HG03103 (cell line): ENCODE measurements at regions not wholly inside any gene's neighbourhood (a gene's known extent, or its start where the extent isn't known, plus 50 kb on each side); places are given as distances from the start of the nearest gene placed in this dataset.

Experiments used
- ATAC-seq: cut with Tn5 transposase; IDR thresholded peaks from one replicate; pipeline ENCODE4 v1.9.1; 2021; ENCODE audit warnings: low read depth; ENCODE audit not compliant: unreplicated experiment

DNA sequence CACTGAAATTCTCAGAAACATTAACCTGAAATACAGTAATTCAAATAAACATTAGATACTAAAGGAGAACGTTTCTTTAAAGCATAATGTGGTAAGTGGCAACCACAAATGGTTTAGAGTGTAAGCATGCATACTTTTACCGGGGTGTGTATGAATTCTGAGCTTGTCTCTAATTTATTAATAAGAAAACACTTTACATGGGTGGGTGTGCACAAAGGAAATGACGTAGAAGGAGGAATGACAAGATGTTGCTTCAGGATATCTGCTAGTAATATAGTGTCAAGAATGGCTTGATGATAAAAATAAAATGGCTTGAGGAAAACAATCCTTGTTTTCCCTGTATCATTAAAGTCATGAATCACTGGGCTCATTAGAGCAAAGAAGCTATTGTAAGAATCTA, 92.5 kb downstream of the ARL4A start:
- ATAC-seq, result no peak

DNA sequence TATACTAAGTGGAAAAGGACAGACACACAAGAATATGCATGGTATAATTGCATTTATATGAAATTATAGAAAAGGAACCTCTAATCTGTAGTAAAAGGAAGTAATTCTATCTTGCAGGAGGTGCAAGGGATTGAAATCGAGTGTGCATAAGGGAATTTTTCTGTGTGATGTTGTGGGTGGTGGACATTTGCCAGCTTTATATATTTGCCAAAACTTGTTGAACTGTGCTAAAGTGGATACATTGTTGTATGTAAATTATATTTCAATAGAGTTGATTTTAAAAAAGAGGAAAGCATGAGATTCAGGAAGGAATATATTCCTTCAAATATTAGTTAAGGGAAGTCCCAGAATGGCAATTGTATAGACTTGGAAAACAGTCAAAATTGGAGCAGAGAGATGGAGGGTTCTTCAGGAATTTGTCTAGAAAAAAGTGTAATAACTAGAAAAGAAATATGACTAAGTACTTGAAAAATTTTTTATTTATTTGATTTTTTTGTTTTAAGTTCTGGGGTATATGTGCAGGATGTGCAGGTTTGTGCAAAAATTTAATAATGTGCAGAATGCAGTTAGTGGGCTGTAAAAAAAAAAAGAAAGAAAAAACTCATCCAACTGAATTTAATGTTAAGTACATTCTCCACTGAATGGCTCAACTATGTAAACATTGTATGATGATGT, 96.1 kb downstream of the ARL4A start:
- ATAC-seq, result no peak

DNA sequence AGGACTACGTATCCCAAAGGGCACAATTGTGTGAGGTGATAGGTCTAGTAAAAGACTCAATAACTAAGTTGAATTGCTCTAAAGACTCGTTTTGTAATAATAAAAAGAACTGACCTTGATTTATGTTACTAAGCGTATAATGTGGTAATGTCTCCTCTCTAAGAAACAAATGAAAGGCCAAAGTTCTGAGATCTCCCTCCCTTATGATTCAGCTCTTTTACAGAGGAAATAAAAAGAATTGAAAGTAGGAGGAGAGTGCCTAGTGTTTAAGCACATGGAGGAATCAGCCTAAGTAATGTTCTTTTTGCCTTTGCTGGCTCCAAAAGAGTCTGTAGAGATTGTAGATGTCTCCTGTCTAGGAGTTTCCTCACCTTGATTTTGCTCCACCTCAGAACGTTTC, 98.0 kb downstream of the ARL4A start:
- ATAC-seq, result no peak

DNA sequence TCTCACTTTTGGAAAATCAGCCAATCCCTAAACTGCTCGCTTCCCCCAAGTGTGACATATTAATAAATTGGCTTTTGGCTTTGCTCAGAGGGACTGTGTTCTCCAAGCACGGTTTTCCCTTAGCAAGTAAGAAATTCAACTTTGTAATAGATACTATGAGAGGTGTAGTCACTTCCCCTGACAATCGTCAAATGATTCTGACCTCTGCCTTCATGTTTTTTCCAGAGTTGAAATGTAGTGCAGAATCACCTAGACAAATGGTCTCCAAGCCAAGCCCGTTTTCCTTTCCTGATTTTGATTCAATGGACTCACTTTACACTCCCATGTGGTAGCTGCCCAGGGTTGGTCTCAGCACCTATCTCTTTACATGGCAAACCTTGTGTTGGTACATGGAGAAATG, 99.1 kb downstream of the ARL4A start:
- ATAC-seq, result no peak

DNA sequence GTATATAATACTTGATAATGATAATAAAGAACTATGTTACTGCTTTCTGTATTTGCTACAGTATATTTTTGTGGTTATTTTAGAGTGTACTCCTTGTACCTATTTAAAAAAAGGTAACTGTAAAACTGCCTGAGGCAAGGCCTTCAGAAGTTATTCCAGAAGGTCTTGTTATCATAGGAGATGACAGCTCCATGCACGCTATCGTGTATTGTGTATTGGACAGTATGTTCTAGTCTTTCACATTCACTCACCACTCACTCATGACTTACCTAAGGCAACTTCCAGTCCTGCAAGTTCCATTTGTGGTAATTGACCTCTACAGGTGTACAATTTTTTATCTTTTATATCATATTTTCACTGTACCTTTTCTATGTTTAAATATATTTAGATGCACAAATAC, 100.7 kb downstream of the ARL4A start:
- ATAC-seq, result no peak

DNA sequence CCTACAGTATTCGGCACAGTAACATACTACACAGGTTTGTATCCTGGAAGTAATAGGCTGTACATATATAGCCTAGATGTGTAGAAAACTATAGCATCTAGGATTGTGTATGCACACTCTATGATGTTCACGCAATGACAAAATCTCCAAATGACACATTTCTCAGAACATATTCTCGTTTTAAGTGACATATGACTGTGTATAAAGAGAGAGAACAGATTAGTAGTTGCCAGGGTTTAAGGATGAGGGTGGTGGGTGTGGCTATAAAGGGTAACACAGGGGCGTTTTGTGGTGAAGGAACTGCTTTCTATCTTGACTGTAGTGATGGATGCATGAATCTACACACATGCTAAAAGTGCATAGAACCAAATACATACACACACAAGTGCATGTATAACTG, 101.2 kb downstream of the ARL4A start:
- no peak for ATAC-seq

DNA sequence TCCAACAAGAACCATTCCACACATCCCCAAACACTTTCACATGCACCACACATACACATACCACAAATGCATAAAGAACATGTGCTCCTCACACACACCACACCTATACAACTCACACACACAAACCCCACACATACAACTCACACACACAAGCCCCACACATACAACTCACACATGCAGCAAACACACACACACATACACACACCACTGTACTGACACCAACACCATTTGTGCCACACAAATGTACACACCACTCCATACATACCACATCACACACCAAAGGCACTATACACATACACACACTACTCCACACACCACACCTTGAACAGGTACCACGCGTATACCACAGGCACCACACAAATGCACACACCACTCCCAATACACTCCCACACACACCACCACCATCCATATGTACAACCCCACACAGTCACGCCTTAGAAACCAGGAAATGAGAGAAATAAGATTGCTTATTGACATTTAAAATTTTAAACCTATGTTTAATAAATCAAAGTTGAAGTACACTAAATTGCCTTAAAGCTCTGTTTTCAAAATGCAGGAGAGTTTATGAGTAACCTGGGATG, 107.4 kb downstream of the ARL4A start:
- no peak for ATAC-seq

DNA sequence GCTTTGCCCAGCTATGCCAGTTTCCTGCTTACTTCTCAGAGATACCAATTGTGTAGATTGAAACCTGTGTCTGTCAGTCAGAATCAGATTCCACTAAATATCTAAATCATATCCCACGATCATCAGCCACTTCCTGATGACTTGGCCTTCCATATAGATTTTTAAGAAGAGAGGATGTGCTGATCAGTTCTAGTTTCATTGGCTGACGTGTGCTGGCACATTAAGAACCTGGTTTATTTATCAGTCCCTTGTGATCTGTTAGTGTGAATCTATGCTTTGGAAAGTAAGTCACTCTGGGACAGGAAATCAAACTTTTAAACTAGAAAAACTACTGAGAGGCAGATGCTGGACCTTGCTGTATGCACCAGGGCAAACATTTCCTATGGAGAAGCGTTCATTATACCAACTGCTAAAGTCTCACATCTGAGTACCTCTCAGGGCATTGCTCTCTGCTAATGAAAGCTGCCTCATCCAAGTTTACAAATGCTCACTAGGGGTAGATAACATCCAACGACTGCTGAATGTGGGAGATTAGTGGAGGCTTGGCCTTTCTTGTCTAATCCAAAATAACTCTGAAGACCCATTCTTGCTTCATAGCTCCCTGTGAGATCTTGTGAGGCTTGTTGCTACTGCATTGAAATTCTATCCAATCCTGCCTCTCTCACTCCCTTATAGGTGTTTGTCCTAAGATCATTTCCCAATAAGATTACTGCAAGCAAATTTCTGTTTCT, 109.1 kb downstream of the ARL4A start:
- no peak for ATAC-seq

DNA sequence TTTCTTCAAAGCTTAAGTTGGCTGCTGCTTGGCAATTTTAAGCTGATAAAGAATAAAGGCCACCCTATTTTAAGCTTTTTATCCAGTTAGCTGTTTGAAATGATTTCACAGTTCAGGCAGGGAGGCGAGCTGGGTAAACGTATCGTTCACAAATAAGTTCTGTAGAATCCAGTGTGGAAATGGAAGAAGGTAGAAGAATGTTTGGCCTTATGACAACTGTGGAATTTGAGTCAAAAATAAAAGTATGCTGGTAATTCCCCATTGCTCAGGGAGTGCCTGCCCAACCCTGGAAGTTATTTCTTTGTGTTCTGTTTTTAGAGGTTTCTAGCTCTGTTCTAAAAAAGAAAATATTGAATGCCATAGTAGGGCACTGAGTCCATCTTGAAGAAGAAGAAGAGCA, 113.1 kb downstream of the ARL4A start:
- no peak for ATAC-seq

DNA sequence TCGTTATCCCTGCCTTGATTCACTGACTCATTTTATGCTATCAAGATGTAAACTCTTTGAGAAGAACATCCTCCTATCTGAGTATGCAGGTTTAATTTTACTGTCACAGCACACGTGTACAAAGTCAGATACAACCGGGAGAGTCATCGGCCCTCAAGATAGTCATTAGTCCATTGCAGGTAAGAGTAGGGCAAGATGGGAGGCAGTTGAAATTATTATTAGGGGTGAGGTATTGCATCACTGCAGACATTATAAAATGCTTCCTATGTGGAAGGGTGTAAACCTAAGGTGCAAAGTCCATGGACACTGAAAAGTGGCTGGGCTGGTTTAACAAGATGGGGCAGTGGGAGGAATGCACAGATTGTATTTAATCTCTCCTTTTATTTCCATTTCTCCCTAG, 113.7 kb downstream of the ARL4A start:
- ATAC-seq, result no peak

DNA sequence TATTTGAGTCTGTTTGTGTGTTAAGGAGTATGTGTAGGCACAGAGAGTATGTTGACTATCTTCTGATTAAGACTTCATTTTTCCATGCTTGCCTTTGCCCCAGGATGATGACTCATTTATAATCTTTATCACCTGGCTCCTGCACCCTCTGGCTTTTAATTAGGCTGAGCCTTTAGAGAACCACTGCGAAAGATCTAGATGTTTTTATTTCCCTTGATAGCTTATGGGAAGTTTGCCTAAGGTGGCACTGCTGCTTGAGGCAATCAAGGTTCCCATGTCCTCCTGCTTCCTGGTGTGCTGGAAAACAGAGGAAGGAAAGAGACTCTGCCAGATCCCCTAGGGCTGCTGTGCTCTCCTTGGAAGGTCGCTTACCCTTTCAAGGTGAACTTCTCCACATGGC, 114.6 kb downstream of the ARL4A start:
- ATAC-seq, result no peak

DNA sequence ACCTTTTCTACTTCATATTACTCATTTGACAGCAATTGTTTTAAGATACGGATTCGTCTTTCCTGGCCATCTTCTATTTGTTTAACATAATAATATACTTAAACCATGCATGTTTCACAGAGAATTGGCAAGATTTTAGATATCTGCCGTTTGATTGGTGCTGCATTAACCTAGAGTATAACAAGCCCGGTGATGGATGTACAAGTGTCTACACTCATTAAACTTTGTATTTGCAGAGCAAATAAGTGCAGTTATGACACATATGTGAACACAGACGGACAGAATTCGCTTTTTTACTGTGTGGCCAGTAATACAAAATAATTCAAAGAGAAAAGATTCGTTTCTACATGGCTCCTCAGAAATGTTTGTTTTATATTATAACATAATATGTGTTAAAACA, 116.1 kb downstream of the ARL4A start:
- ATAC-seq, result no peak

DNA sequence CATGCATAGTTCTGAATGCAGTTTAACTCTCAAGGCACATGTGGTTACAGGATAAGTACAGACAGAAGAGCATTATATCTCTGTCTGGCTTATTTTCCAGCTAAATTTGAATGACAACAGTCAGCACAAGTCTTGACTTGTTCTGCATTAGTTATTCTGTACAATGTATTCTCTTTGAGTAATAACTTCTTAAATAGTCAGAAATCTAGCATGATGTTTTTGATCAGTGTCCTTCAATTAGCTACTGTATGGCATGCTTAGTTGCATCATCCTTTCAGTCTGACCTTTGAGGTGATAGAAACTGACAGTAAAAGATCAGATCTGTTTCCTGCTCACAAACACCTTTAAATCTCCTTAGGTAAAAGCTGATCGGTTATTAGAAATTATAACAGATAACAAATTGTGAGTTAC, 118.1 kb downstream of the ARL4A start:
- no peak for ATAC-seq

DNA sequence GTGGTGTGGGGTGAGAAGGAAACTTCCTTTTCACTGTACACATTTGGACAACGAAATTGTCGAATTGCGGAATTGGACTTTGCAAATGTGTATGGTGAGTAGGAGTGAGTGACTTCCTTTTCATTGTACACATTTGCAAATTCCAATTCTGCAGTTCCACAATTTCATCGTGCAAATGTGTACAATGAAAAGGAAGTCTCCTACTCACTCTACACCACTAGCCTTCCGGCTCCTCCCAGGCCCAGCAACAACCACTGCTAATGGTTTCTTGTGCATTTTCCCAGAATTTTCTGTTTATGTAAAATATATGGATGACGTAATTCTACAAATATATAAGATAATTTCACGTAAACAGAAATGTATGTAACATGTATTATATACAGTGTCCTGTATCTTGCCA, 118.5 kb downstream of the ARL4A start:
- no peak for ATAC-seq

DNA sequence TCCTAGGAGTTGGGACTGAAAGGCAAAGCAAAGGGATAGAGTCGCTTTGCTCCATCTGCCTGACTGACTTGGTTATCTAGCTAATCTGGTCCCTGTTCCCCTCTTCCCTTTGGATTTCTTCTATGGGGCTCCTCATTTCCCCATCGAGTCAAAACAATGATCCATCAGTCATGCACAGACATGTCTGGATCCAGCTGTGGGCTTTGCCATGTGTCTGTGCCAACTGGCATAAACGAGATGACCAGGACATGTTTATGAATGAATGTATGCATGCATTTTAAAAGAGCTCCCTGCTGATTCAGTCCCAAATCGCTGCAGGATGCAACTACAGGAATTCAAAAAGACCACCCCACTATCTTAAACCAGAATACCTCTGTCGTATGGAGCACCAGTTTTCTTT, 122.0 kb downstream of the ARL4A start:
- no peak for ATAC-seq

DNA sequence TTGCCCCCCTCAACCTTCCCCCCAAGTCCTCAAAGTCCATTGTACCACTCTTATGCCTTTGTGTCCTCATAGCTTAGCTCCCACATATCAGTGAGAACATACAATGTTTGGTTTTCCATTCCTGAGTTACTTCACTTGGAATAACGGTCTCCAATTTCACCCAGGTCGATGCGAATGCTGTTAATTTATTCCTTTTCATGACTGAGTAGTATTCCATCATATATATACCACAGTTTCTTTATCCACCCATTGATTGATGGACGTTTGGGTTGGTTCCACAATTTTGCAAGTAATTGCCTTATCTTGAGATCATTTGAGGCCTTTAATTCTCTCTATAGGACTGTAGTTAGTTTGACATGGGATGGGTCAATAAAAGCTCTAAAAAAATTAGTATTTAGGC, 124.7 kb downstream of the ARL4A start:
- no peak for ATAC-seq

DNA sequence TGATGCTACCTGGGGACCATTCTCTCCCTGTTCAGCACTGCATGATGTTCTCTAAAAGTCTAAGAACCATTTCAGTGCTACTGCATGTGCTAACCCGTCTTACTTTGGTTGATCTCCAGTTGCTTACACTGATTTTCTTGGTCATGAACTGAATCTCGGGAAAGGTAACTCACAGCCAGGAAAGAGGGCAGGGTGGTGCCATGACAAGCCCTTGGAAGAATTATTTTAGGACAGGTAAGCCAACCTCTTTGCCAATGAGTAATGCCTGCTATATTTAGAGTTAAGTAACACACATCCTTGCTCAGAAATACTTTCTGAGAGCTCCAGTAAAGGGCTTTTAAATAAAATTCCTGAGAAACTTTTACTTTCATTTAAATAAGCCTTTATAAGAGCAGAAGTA, 126.7 kb downstream of the ARL4A start:
- ATAC-seq, result no peak

DNA sequence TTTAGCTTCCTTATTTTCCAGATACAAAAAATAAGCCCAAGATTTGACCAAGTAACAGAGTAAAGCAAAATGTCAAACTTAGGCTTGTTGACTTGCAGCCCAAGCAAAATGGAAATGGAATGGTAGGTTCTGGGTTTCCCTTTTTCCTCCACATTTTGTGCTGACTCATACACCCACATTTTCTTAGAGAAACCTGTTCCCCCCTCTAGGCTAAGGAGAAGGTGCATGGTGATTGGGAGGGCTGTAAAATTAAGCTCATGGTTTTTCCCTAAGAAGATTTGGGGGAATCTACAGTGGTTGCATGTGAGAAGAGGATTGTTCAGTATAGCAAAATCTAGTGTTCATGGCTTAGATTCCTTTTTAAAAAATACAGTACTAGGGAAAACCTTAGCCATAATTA, 127.4 kb downstream of the ARL4A start:
- ATAC-seq, result no peak

DNA sequence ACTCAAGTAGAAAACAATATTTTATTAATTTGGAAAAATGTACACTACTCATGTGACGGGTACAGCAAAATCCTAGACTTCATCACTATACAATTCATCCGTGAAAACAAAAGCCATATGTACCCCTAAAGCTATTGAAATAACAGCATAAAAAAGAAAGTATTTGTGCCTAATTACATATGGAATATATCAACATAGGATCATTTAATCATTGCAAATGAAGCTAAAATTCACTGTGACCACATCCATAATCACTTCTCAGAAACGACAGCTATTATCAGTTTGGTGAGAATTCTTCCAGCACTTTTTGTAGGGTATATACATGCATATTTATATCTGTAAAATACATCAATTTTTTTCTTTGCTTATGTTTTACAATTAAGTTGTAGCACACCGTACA, 128.0 kb downstream of the ARL4A start:
- no peak for ATAC-seq

DNA sequence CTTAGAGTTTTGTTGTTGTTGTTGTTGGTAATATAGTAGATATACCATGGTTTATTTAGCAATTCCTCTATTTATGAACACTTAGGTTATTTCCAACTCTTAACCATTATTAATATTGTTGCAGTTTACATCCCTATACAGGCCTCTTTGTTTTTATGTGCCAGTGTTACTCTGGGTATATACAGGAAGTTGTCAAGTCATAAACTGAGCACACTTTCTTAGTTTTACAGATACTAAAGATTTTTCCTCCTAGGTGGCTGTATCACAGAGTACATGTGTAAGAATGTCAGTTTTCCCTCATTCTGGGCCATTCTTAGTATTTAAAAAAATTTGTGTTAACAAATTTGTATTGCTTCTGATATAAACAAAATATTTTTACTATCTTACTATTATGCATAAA, 128.4 kb downstream of the ARL4A start:
- no peak for ATAC-seq

DNA sequence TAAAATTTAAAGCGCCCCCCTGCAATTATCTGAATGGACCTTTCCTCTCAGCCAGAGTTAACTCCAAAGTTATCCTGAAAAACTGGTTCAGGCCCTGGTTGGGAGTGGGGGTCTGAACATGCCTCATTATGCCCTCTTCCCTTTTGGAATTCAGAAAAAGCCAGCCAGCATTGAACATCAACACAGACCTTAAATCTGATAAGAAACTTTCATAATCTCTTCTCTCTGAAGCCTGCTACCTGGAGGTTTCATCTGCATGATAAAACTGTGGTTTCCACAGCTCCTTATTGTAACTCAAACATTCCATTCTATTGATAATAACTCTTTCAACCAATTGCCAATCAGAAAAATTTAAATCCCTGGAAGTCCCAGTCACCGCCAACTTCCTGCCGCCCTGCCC, 133.3 kb downstream of the ARL4A start:
- ATAC-seq, result no peak

DNA sequence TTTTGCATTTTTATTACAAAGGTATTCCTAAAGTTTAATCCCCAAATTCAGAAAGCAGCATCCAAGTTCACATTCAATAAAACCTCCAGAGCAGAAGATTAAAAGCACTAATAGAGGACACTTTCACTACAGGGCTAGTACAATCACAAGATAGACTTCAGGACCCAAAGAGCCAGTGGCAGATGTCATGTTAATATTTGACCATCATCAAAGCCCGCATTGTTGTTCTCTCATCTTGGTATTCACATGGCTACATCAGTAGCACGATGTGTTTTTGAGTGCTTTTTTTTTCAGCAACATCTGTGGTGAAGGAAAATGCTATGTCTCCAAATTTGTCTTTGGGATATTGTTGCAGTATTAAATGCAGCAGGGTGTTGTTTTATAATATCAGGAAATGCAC, 134.3 kb downstream of the ARL4A start:
- no peak for ATAC-seq
